Stimulated activated CD4-positive, alpha-beta T cell treated with anti-CD3 and anti-CD28 coated beads, Interleukin-2, amount 100 ng/mL, for 24 hours (primary cell): ENCODE measurements at regions not wholly inside any gene's neighbourhood (a gene's known extent, or its start where the extent isn't known, plus 50 kb on each side); places are given as distances from the start of the nearest gene placed in this dataset.
"Not testable (repeated sequence)": the region's sequence is repeated elsewhere in the genome, so short reads cannot be mapped to it uniquely, and the experiment has no call there.

Source experiments
- DNase-seq, 2 donors: peaks; one replicate each; pipeline ENCODE4 v3.0.0-alpha.2; 2020

DNA sequence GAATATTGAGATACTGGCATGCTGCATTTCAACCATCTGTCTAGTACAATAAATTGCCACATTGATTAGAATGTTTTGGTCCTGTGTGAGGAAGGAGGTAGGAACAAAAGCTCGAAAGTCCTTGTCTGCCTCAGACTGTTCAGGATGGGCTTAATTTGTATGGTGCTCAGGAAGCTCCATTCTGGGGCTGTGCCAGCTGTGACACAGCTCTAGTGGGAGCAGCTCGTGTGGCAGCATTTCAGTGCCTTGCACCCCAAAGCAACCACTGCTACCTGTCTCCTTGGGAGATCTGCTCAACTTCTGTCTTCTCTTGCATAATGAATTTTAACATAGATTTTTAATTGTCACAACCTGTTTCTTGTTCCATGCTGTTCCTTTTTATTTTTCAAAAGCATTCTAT, 144.4 kb upstream of the THUMPD2 start:
- no peak for DNase-seq

DNA sequence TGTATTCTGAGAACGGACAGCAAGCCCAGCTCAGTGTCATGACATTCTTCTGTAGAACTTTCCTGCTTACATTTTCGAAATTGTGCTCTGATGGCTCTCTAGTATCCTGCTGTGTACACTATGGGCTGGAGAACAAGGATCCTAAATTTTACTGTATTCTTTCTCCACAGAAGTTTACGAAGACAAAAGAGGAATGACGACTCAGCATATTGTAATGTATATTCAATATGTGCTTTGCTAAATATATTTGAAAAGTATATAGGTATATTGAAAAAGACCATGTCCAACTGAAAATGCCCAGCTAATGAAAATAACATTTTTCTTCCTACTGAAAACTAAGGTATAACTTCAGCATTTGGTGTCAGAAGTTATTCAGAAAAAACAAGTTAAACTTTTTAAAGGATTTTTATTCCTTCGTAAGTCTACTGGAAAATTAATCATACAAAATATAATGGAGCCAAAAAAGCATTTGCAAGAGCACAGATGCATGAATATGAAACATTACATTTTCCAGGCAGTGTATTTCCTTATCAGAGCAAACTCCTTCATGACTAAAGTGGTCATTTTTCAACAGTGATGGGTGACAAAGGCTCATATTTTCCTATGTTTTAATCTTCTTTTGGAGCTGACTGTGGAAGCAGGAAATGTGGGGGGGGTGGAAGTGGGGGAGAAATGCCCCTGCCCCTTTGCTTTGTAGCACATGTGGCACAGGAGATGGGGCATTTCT, 143.8 kb upstream of the THUMPD2 start:
- DNase-seq: no peak

DNA sequence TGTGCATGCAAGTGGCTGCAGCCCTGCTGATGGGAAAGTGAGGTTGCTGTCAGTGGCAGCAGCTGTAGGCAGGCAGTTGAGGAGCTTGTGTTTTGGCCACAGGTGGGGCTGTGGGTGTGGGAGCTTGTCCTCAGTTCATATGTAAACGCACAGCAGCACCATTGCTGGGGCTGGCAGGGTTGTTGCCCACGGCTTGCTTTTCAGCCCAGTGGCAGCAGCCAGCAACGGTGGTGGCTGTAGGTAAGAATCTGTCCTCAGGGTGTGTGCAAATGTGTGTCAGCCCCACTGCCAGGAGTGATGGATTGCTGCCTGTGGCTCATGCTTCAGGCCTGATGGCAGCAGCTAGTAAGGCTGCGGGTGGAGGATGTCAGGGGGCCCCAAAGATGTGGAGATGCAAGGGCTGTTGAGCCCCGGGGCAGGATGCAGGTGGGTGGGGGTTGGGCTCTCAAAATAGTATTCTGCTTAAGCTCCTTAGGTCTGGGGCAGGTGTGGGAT, 141.3 kb upstream of the THUMPD2 start:
- DNase-seq: no peak

DNA sequence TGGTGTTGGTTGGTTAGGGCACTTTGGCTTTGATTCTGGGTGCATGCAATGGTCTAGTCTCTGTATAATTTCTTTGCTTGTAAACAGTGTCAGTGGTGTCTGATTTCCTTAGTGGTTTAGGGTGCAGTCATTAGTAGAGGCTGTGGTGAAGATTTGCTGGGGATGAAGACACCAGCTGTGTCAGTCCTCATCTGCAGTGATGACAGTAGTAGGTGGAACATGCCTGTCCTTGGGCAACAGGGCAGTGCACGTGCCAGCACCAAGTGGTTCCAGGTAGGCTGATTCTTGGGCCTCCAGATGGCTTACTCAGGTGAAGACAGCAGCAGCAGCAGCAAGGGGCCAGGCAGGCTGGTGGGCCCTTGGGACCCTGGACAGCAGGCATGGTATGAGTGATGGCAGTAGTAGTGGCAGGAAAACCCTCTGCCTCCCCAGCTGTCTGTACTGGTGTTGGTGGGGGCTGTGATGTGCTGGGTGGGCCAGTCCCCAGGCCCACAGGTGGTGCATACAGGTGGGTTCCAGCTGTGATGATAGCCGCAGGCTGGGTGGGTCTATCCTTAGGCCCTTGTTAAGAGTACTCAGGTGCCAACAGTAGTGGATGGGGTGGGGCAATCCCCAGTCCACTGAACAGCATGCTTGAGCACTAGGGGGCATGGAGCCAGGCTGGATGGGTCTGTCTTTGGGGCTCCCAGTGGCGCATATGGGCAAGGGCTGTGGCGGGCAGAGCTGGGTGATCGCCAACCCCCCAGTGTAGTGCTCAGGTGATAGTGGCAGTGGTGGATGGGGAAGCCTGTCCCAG, 140.7 kb upstream of the THUMPD2 start:
- DNase-seq: no peak

DNA sequence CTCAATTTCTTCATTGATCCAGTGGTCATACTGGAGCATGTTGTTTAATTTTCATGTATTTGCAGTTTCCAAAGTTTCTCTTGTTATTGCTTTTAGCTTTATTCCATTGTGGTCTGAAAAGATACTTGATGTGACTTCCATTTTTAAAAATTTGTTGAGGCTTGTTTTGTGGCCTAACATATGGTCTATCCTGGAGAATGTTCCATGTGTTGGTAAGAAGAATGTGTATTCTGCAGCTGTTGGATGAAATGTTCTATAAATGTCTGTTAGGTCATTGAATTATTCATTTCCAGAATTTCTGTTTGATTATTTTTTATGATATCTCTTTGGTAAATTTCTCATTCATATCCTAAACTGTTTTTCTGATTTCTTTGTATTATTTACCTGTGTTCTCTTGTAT, 139.8 kb upstream of the THUMPD2 start:
- no peak for DNase-seq

DNA sequence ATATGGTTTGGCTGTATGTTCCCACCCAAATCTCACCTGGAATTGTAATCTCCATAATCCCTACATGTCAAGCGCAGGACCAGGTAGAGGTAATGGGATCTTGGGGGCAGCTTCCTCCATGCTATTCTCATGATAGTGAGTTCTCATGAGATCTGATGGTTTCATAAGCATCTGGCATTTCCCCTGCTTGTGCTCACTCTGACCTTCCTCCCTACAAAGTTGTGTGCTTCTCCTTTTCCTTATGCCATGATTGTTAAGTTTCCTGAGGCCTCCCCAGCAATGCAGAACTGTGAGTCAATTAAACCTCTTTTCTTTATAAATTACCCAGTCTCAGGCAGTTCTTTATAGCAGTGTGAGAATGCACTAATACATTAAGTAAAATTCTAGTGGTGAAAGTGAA, 138.3 kb upstream of the THUMPD2 start:
- DNase-seq: not testable (repeated sequence)

DNA sequence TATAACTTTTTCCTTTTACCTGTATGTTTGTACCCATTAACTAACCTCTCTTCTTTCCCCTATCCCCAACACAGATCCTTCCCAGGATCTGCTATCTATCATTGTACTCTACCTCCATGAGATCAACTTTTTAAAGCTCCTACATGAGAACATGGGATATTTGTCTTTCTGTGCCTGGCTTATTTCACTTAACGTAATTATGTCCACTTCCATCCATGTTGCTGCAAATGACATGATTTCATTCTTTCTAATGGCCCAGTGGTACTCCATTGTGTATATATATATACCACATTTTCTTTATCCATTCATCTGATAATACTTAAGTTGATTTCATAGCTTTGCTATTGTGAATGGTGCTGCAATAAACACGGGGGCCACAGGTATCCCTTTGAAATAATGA, 135.9 kb upstream of the THUMPD2 start:
- DNase-seq: no peak

DNA sequence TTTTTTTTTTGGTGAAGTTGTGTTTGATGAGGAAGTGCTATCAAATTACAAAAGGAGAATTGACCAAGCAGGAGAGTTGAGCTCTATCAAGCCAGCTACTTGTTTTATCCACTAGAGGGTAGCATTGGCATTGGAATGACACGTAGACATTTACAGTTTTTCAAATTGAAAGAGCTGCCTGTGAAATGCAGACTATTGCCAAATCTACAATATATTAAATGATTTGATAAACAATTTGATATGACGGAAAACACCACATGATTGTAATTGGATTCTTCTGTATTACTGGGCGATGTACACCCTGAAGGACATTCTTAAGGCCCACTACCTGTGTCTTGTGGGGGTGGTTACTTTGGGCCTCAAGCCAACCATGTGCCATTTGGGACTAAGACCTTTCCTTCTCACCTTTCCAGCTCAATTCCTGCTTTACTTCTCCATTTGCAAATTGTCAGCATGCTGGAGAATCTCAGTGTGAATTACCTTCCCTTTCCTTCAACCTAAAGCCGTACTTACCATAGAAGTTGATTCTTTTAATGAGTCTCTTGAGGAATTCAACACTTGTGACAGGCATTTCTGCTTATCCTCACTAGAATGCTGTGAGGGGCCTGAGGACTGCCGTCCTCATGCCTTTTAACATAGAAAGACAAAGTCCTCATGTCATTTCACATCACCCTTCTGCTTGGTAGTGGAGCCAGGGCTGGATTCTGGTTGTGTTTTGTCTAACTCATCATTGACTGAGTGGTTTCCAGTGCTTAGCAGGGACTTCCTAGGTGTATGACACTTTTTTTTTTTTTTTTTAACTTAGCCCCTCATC, 134.8 kb upstream of the THUMPD2 start:
- DNase-seq: no peak

DNA sequence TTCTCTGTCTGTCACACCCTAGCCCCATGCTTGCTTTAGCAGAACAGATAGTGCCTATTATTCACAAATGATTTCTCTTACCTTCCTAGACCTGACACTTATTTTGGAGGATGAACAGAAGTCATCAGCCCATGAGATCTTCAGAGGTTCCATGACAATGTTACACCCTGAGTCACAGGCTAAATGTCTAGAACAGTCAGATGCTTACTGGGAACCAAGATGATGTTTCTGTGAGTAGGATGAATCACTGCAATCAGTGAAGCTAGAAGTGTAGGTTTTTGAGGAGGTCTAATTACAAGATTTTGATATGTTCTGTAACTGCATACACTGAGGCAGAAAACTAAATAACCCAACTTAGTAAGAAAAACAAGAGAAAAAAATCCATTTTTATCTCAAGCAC, 123.0 kb upstream of the THUMPD2 start:
- no peak for DNase-seq

DNA sequence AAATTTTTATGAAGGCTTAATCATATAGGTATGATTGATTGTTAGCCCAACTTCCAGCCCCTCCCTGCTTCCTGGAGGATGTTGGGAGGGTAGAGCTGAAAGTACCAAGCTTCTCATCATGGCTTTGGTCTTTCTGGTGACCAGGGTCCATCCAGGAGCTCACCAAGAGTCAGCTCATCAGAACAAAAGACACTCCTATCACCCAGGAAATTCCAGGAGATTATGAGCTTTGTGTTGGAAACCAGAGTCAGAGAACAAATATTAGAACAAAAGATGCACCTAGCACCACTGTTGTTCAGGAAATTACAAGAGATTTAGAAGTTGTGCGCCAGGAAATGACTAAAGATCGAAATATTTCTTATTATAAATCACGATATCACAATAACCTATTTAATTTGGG, 119.9 kb upstream of the THUMPD2 start:
- DNase-seq: no peak

DNA sequence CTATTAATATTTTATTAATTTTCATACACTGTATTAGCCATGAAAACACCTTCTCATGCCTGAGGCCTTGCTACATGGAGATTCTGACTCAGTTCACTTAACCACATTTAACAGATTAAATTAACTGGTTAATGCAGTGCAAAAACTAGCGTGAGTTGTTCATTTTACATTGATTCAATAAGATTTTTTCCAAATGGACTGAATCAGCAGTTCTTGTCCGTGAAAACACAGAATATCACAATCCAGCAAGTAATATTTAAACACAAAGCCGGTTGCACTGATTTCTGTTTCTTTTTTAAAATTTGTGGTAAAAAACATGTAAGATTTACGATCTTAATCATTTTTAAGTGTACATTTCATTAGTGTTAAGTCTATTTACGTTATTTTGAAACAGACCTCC, 118.2 kb upstream of the THUMPD2 start:
- DNase-seq: no peak

DNA sequence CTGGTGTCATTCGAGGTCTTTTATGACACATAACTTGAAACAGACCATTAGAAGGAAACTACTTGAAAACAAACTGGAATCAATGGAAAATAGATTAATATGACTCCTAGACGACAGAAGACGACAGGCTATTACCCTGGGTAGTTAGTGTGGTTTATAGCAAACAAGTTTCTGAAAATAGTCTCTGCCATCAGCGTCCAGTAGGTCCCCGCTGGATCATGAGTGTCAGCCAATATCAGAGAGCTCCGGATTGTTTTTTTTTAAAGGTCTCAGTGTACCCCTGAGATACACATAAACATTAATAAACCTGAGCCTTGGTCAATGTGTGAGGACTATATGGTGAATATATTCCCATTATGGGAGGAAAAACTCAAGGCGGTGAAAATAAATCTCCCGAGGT, 115.0 kb upstream of the THUMPD2 start:
- no peak for DNase-seq

DNA sequence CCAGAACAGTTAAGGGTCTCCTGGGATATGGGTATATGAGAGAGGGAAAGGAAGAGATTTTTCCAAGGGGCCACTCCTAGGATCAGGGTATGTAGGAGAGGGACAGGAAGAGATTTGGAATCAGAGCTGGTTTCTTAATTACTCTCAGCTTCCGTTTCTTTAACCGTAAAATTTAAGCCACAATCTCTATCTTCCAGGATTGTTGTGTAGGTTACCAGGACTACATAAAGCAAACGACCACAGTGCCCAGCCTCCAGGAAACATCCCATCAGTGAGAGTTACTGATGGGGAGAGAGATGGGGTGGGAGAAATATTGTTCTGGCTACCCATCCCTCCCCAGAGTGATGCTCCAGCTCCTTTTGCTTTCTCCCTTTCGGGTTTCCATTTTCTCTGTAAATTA, 114.6 kb upstream of the THUMPD2 start:
- no peak for DNase-seq

DNA sequence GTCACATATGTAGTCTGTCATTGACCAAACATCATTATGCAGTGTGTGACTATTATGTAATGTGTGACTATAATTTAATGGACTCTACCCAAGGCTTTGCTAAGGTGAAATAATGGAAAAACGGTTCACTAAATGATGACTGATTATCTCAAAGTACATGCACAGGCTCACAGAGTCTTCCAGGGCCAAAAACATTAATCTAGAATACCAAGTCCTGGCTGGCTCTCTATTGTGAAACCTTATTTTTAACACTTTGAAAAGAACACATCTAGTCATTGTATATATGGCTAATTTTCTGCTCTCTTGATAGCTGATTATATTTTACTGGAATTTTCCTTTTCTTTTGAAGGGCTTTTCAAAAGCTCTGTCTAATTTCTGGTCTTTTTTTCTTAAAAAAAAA, 102.9 kb upstream of the THUMPD2 start:
- no peak for DNase-seq

DNA sequence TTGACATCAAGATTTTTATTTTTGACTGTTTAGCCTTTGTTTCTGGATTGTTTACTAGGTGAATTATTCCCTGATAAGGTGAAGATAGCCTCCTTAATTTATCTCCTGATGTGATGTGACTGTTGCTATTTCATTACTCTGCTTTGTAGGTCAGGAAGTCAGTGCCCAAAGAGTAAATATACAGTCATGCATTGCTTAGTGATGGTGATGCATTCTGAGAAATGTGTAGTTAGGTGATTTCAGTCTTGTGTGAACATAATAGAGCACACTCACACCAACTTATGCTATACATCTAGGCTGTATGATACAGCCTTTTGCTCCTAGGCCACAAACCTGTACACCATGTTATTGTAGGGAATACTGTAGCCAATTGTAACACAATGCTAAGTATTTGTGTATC, 102.4 kb upstream of the THUMPD2 start:
- DNase-seq: no peak

DNA sequence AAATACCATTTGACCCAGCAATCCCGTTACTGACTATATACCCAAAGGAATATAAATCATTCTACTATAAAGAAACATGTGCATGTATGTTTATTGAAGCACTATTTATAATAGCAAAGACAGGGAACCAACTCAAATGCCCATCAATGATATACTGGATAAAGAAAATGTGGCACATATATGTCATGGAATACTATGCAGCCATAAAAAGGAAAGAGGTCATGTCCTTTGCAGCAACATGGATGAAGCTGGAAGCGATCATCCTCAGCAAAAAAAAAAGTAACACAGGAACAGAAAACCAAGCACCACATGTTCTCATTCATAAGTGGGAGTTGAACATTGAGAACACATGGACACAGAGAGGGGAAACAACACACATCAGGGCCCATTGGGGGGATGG, 99.9 kb upstream of the THUMPD2 start:
- DNase-seq: not testable (repeated sequence)

DNA sequence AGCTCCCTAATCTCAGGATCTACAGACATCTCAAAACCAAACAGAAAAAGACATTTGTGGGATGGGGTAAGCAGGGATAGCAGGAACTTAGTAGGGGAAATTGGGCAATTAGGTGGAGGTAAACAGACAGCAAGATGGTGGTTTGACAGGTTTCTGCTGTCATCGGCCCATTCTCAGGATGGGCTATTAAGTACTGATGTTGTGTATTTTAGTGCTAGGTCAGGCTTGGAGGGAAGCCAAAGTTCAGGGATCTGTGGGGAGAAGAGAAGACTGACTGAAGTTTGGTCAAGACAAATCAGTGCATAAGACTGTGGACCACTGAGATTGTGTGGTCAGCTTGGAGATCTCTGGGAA, 96.8 kb upstream of the THUMPD2 start:
- DNase-seq: no peak

DNA sequence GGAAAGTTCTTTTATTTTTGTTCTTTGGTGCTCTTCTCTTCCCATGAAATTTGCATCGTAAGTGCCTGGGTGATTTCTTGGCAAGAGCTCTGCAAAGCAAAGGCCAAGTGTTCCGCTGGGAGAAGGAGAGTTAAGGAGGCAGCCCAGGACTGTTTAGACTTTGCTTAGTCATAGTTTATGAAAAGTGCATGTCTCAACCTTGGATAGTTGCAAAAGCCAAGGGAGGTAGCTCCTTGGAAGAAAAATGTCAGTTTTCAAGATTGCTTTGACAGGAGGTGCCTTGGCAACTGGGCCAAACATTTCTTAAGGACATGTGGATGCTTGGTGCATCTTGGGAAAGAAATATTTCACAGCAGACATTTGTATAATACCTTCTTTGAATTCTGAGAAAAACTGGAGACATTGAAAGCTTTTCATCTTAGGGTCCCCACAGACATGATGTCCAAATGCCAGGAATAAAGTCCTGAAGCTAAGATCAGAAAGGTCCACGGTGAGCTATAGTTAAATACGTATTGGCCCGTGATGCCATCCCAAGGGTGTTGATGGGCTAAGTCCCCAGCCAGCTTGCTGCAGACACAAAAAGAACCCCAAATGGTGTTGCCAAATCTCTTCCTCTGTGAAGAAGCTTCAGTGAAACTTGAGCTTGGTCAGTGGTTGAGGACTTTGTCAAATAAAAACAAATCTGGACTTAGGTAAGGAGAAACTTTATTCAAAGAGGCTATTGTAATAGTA, 96.3 kb upstream of the THUMPD2 start:
- DNase-seq: no peak

DNA sequence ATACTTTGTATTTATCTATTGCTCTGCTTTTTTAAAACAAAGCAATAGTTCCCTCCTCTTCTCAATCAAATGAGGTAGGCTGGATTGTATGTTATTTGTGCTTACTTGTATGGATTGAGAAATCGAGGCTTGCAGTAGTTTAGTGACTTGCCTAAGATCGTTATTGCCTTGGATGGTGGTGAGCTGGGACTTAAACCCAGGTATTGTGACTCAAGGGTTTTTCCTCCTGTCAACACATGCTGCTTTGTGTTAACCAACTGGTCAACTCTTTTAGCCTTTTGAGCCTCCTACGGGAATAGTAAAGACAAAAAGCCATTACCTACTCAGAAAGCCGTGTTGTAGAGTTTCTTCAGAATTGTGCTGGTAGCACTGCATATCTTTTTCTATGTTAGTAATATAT, 95.2 kb upstream of the THUMPD2 start:
- DNase-seq: no peak

DNA sequence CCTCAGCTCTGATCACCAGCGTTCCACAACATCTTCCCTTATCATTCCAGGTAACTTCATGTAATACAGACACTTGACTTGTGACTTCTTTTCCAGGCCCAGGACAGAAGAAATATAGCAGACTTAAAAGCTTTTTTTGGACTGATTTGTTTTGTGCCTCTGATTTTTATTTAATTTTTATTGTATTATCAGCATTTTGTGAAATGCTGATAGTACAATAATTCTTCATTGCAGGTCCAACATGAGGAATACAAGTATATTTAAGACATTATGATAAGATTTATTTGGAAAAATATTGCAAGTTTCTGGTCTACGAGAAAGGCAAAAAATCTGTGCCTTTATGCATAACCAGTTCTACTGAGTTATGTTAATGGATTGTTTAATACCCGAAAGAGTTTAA, 94.5 kb upstream of the THUMPD2 start:
- DNase-seq: no peak

DNA sequence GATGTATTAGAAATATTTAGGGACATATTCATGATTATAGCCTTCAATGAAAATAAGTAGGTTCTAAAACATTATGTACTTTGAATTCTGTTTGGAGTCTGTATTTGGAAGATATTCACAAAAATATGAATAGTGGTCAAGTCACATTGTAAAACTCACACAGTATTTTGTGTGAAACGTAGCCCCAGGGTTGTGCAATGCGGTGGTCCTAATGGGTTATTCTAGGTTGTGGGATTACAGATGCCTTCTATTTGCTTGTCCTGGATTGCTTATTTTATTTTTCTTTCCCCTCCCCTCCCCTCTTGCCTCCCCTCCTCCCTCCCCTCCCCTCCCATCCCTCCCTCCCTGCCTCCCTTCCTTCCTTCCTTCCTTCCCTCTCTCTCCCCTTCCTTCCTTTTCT, 93.7 kb upstream of the THUMPD2 start:
- no peak for DNase-seq

DNA sequence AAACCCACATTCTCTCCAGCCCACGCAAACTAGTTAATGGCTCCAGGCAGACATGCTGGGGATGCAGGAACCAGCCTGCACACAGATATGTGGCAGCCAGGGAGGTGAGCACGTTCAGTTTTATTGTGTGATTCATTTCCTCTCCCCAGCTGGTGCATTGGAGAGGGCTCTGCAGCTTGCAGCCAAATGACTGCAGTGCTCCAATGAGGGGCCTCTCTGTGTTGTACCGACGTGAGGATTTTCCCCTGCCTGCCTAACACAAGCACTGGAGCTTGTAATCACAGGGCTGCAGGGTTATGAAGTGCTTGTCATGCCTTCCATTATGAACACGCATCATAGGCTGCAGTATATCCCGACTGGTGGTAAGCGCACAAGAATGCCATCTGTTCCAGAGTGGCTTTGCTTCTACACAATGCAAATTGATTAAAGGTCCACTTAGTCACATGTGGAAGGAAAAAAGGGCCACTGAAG, 92.3 kb upstream of the THUMPD2 start:
- no peak for DNase-seq

DNA sequence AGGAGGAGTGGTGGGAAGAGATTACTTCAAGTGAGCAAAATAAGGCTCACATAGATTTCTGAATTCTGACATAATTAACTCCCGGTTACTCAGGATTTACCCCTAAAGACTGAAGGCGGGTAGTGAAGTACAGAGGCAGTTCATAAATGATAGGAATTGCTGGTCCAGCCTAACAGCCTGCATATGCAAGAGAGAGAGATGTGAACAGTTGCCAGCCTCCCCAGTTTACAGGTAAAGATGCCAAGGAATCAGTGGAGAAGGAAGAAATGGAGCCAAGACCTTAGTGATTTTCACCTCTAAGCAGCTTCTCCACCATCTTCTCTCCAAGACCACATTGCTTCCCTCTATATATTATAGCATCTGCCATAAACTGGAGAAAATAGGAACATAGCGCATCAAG, 91.8 kb upstream of the THUMPD2 start:
- DNase-seq: no peak
